Activated T-cell treated with anti-CD3 and anti-CD28 coated beads for 1 hour (primary cell): ENCODE measurements at regions not wholly inside any gene's neighbourhood (a gene's known extent, or its start where the extent isn't known, plus 50 kb on each side); places are given as distances from the start of the nearest gene placed in this dataset.

Source experiments
- DNase-seq: peaks from one replicate; pipeline ENCODE4 v3.0.0-alpha.2; 2020; ENCODE audit warnings: low read depth

DNA sequence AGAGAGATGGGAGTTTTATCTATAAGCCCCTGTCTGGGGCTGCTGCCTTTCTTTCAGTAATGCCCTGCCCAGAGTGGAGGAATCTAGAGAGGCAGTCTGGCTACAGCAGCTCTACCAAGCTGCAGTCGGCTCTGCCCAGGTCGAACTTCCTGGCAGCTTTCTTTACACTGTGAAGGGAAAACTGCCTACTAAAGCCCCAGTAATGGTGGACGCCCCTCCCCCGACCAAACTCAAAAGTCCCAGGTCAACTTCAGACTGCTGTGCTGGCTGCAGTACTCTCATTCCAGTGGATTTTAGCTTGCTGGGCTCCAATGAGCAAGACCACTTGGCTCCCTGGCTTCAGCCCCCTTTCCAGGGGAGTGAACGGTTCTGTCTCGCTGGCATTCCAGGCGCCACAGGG is 65.9 kb upstream of the RARB start:
- no peak for DNase-seq

GRCh38 chr3:25365636-25366035 is 62.4 kb upstream of the RARB start:
- no peak for DNase-seq

DNA sequence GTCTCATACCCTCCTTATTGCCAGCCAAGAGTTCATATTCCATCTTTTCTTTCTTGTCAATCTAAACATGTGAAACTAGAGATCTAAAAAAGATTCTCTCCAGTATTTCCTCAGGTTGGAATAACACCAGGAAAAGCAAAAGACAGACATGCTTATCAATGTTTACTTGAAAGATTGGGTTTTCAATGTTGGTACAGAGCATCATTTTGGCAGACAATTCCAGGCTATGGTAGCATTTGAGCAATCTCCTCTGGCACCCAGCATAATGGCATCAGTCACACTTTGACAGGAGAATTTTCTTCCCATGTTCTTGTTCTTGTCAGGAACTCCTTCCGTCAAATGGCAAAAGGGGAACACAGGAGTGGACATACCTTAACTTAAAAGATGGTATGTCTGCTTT is 61.0 kb upstream of the RARB start:
- DNase-seq = no peak

GRCh38 chr3:25372167-25372566 is 55.9 kb upstream of the RARB start:
- DNase-seq = no peak

GRCh38 chr3:25376340-25376739 is 51.7 kb upstream of the RARB start:
- DNase-seq = no peak

DNA sequence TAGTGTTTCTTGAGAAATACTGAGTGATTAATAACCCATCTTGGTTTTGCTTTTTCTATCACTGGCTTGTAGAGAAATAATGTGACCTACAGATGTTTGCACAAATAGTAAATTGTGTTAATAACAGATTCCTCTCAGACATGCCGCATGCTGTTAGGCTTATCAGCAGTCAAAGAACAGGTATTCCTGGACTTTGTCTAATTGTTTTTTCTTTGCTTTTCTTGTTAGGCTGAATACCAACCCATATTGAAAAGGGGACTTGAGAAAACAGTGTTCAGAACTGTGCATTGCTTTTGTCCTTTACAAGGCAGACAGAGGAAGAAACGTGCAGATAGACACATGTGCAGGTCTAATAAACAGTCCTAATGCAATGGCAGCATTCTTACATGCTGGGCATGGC is 51.0 kb upstream of the RARB start:
- no peak for DNase-seq
